Heart right ventricle (tissue), 16 donors: ENCODE measurements at regions not wholly inside any gene's neighbourhood (a gene's known extent, or its start where the extent isn't known, plus 50 kb on each side); places are given as distances from the start of the nearest gene placed in this dataset.

Source experiments
- ATAC-seq, 8 donors: fragments of 200-7000 bp; cut with Tn5 transposase; one replicate each; pipeline ENCODE4 v1.9.1; 2020; ENCODE audit warnings: mild to moderate bottlenecking in 8 of 8, moderate library complexity in 8 of 8, moderate number of reproducible peaks in 1 of 8
- DNase-seq, 2 donors: peaks; one replicate each; pipeline ENCODE4 v3.0.0-alpha.2; 2020
- H3K27ac ChIP-seq, 10 donors: fragments of 200-600 bp; sonication (generic) in 2 of 10; one replicate each; pipeline versions ENCODE4 v1.5.0 to v1.8.0; 2020 to 2022; ENCODE audit warnings: mild to moderate bottlenecking in 3 of 10
- H3K27me3 ChIP-seq, 7 donors: fragments of 200-600 bp; one replicate each; pipeline ENCODE4 v1.8.0; 2021 to 2022; ENCODE audit warnings: mild to moderate bottlenecking in 2 of 7
- H3K36me3 ChIP-seq, 9 donors: fragments of 200-600 bp; sonication (generic) in 1 of 9; one replicate each; pipeline versions ENCODE4 v1.5.0 to v1.8.0; 2020 to 2022; ENCODE audit warnings: mild to moderate bottlenecking in 2 of 9
- H3K4me1 ChIP-seq, 9 donors: fragments of 200-600 bp; sonication (generic) in 1 of 9; one replicate each; pipeline versions ENCODE4 v1.5.0 to v1.8.0; 2020 to 2022; ENCODE audit warnings: mild to moderate bottlenecking in 4 of 9
- H3K4me3 ChIP-seq, 10 donors: fragments of 200-600 bp; sonication (generic) in 2 of 10; one replicate each; pipeline versions ENCODE4 v1.5.0 to v1.8.0; 2020 to 2022; ENCODE audit warnings: mild to moderate bottlenecking in 7 of 10, moderate library complexity in 2 of 10
- H3K9me3 ChIP-seq, 11 donors: fragments of 200-600 bp in 10 of 11; sonication (generic) in 2 of 11; one replicate each; pipeline versions ENCODE4 v1.5.0 to v1.8.0; 2013 to 2022; ENCODE audit warnings: mild to moderate bottlenecking in 2 of 11, control low read depth in 1 of 11, moderate library complexity in 1 of 11
- WGBS, 2 donors: extraction: QIAGEN DNeasy Blood & Tissue Kit; methylation state at CpG; one replicate each; pipeline ENCODE4 v1.1.7; 2013; ENCODE audit warnings: inconsistent platforms in 1 of 2; 5-methylcytosine and 5-hydroxymethylcytosine counted together
- intact Hi-C, 10 donors: fragments of 100-400 bp; cut with DNase I; formaldehyde crosslinking; loops; one replicate each; pipeline versions ENCODE4 v1.11.1 to v1.14.2; 2022
- TF ChIP-seq, protein P1 (sequence below), 9 donors: fragments of 200-600 bp; sonication (generic) in 2 of 9; IDR thresholded peaks; one replicate each; pipeline versions ENCODE4 v1.5.0 to v1.8.0; 2021 to 2022; ENCODE audit warnings: antibody characterized with exemption in 9 of 9, mild to moderate bottlenecking in 5 of 9, moderate library complexity in 1 of 9
- donor health status: Arrhythmogenic right ventricular cardiomyopathy.
- donor health status: ischemic (EF 13 %, LVEDD 7.1; RV severe dilation, severe dysfunction).
- donor health status: healthy with polysubstance abuse.
- donor health status: DM: no; HTN: yes; CAD: no.
- donor health status: DM: no; HTN: no; CAD: no.
- donor health status: ischemic (EF 25% LVEDD 6.9; RV normal size, moderate dysfunction).
- donor health status: ischemic (EF 25% LVEDD 5.7; RV mildly dilated, moderate dysfunction).
- donor health status: healthy.
- donor health status: DM: yes; HTN: yes; CAD: no.
- donor health status: Ischemic cardiomyopathy.
- donor health status: ischemic (EF 35%, LVEDD 5.7; RV mildly dilated, moderate dysfunction).
- donor health status: nonischemic (EF 11% LVEDD 7.7; RV severe dilation, severe dysfunction).
- donor health status: DM: yes; HTN: yes; CAD: no.
- donor health status: PGD.
- donor health status: ischemic (EF 29% LVEDD 5.4; RV normal size, mild dysfunction).
- donor health status: nonischemic (EF 23%, LVEDD 6.1; RV moderate dilation, normal function).

DNA sequence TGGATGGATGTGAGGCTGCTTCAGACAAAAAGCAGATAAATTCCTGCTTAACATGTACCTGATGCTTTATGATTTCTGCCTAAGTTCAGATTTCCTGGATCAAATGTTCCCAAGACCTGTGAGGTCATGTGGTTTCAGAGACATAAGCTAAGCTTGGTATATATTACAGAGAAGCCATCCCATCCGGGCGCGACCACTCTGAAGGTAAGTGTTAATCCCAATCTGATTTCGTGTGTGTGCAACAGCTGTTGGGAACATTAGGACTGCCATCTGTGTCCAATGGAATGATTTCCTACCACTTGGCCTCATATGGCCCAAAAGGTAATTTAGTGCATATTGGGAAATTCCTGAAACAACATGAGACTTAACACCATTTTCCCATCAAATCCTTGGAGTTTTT is 199.1 kb downstream of the HS3ST3B1 start:
- ATAC-seq: no peak
- Histone ChIP-seq H3K9me3 (peaks cover 0 to 7% (median 0%) of the 10 kb centered on the region in 11 donors), H3K4me3 (no peak overlapping the region), H3K36me3 (no peaks in the 10 kb centered on the region), H3K27me3 (peaks cover 0 to 6% (median 0%) of the 10 kb centered on the region in 7 donors), H3K27ac (no peak overlapping the region), H3K4me1 (no peaks in the 10 kb centered on the region)
- WGBS, 2 donors: 86 to 88% methylated on average over 4 of the region's 4 CpGs
- intact Hi-C loops: no loop called here
- TF ChIP-seq, protein P1, sequence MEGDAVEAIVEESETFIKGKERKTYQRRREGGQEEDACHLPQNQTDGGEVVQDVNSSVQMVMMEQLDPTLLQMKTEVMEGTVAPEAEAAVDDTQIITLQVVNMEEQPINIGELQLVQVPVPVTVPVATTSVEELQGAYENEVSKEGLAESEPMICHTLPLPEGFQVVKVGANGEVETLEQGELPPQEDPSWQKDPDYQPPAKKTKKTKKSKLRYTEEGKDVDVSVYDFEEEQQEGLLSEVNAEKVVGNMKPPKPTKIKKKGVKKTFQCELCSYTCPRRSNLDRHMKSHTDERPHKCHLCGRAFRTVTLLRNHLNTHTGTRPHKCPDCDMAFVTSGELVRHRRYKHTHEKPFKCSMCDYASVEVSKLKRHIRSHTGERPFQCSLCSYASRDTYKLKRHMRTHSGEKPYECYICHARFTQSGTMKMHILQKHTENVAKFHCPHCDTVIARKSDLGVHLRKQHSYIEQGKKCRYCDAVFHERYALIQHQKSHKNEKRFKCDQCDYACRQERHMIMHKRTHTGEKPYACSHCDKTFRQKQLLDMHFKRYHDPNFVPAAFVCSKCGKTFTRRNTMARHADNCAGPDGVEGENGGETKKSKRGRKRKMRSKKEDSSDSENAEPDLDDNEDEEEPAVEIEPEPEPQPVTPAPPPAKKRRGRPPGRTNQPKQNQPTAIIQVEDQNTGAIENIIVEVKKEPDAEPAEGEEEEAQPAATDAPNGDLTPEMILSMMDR (IDR thresholded peaks at IDR 0.05): no peak
- no peak for DNase-seq

DNA sequence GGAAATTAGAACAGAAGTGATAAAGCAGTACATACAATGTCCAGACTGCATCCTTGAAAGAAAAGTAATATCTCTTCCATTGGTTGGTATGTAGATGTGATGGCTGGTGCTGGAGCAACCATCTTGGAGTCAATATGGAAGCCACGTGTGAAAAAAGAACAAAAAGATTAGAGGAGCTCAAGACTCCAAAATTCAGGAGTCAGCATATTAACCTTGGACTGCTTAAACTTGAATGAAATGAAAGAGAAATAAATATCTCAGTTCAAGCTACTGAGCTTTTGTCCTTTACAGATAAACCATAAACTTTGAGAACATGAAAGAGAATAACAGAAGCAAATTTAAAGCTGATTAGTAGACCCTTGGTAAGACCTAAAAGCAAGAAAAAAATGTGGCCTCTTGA is 197.9 kb downstream of the HS3ST3B1 start:
- Histone ChIP-seq H3K27ac (no peak overlapping the region), H3K4me3 (no peak overlapping the region), H3K27me3 (peaks cover 0 to 6% (median 0%) of the 10 kb centered on the region in 7 donors), H3K9me3 (peaks cover 0 to 18% (median 0%) of the 10 kb centered on the region in 11 donors), H3K4me1 (no peaks in the 10 kb centered on the region), H3K36me3 (no peaks in the 10 kb centered on the region)
- intact Hi-C loops: no loop called here
- TF ChIP-seq, protein P1 (IDR thresholded peaks at IDR 0.05): no peak
- no peak for ATAC-seq
- DNase-seq: no peak
- WGBS, 2 donors: 61 to 65% methylated on average over 1 of the region's 1 CpG

DNA sequence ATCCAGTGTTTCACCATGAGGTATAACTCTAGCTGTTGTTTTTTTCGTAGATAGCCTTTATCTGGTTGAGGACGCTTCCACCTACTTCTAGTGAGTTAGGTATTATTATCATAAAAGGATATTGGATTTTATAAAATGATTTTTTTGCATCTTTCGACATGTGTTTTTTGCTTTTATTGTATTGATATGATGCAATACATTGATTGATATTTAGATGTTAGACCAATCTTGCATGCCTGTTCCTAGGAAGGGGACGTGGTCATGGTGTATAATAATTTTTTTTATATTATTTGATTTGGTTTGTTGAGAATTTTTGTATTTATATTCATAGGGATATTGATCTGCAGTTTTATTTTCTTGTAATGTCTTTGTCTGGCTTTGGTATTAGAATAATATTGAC is 193.3 kb downstream of the HS3ST3B1 start:
- TF ChIP-seq, protein P1 (IDR thresholded peaks at IDR 0.05): no peak
- Histone ChIP-seq H3K27ac (no peak overlapping the region), H3K4me3 (no peak overlapping the region), H3K9me3 (peaks cover 0 to 31% (median 0%) of the 10 kb centered on the region in 11 donors), H3K4me1 (no peaks in the 10 kb centered on the region), H3K36me3 (no peaks in the 10 kb centered on the region), H3K27me3 (peaks cover 0 to 6% (median 0%) of the 10 kb centered on the region in 7 donors)
- intact Hi-C loops: no loop called here
- DNase-seq (no peak), ATAC-seq (no peak)
- 67 to 73% methylated on average over 4 of the region's 4 CpGs for WGBS, 2 donors

DNA sequence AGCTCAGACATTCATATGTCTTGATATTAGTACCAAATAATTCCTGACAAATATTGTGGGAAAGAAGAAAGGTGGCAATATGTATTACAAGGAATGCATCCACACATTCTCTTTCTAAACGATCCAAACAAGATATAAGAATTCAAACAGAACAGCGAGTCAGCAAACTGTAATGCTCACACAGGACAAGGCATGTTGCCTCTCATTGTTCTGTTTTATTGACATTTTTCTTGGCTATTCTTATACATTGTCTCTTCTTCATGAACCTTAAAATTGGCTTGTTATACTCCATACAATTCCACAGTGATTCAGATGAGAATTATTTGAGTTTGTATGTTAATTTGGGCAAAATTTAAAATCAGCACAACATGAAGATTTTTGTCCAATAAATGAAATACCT is 189.1 kb downstream of the HS3ST3B1 start:
- Histone ChIP-seq H3K9me3 (peaks cover 0 to 25% (median 0%) of the 10 kb centered on the region in 11 donors), H3K36me3 (no peaks in the 10 kb centered on the region), H3K4me3 (no peak overlapping the region), H3K27me3 (no peaks in the 10 kb centered on the region), H3K4me1 (no peaks in the 10 kb centered on the region), H3K27ac (no peak overlapping the region)
- ATAC-seq (no peak), DNase-seq (no peak)
- intact Hi-C loops: no loop called here
- TF ChIP-seq, protein P1 (IDR thresholded peaks at IDR 0.05): no peak
- 78 to 82% methylated on average over 2 of the region's 2 CpGs for WGBS, 2 donors
